GM19351 (cell line): ENCODE measurements at regions not wholly inside any gene's neighbourhood (a gene's known extent, or its start where the extent isn't known, plus 50 kb on each side); places are given as distances from the start of the nearest gene placed in this dataset.

Experiments used
- ATAC-seq: cut with Tn5 transposase; IDR thresholded peaks from one replicate; pipeline ENCODE4 v1.9.1; 2021; ENCODE audit warnings: mild to moderate bottlenecking, moderate library complexity; ENCODE audit not compliant: unreplicated experiment

DNA sequence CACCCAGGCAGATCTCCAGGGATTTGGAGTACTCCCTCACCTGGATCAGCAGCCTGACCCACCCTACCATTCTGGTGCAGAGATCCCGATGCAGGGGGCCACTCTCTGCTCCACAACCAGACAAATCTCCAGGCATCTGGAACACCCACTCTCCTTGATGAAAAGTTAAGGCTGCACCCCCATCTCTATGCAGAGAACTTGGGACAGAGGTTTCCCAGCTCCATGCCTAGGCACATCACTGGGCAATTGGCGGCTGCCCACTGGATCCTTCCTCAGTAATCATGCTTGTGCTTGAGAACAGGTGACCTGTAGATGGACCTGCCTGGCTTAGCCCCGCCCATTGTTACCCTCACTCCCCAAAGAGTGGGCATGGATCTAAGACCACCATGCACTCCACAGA, 624.9 kb downstream of the CBLN2 start:
- ATAC-seq = no peak

DNA sequence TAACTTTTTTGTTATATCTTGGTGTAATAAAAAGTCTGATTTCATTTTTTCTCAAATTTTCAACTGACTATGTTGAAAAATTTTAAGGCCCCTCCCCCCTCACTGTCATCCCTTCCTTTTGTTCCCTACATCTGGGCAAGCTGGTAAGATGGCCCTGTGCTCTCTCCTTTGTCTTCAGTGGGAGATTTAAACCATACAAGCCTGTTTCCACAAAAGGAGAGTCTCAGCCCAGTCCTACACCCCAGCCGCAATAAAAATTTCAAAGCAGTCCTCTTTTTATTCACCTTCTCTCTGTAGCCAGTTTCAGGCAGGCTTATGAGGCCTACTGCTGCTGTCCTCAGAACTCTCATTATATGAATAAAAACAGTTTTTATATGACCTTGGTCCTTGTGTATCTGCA, 630.5 kb downstream of the CBLN2 start:
- no peak for ATAC-seq

DNA sequence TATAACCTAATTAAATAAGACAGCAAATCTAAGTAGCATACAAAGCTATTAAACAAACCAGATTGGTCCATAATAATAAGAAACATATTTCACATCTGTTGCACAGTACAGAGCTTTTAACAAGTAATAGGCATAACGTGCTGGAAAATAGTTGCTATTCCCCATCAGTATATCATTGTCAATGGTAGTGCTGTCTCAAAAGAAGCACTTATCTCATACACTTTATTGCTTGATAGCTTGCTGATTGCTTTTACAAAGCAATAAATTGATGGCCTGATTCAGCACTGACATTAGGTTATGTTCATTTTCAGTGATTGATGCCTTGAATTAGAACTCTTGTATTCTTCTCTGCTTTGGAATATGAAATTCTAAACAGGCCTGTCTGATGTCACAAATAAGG, 641.7 kb downstream of the CBLN2 start:
- ATAC-seq = no peak

DNA sequence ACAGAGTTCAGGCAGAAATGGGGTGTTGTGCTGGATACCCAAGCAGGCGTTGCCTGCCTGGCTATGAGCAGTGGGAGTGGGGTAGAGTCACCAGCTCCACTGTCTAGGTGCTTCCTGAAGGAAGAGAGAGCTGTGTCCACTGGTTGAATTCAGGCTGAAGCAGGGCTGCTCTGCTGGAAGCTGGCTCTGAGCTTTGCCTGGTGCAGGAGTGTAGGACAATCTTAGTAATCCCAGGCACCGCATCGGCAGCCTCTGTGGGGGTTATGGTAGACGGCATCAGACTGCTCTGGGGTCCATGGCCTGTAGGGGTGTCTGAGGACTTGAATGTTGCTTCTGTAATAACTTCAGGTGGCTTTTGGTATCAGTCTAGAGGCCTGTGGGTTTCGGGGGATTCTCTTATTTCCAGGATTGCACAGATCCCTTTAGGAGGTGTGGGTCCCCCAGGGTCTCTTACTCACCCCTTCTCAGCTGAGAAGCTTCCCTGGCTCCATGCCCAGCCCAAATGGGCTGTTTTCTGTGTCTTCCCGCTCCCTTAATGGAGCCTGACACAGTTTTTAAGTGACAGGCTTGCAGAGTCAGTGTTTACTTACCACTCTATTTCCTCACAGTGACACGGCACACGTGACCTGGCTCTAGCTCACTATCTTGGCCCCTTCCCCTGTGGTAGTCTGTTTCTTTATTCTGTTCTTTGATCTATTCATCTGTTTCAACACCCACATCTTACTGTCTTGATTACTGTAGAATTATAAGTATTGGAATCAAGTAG, 644.3 kb downstream of the CBLN2 start:
- no peak for ATAC-seq

DNA sequence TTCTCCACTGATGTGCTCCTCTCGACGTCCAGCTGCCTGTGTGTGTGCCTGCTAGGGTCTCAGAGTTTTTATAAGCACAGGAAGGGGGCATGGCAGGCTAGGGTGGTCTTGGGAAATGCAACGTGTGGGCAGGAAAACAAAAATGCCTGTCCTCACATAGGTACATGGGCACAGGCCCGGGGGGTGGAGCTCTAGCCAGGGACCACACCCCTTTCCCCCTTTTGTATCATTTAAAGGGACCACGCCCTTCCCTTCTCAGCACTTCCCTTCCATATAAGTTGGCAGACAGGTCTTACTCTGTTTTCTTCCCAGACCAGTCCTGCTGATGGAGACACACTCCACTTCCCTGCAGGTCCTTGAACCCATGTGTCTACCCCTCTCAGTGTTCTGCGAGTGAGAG, 645.0 kb downstream of the CBLN2 start:
- no peak for ATAC-seq

DNA sequence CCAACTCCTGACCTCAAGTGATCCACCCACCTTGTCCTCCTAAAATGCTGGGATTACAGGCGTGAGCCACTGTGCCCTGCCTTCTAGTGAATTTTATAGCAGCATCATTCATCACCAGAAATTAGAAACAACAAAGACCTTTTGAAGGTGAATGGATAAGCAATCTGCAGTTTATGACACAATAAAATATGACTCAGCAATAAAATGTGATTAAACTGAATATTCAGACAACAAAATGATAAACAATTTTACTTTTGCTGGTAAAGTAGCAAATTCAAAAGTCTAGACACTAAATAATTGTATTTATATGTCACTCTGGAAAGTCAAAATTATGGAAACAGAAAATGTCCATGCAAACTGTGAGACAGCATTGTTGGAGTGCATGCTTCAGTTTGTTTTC, 656.6 kb downstream of the CBLN2 start:
- no peak for ATAC-seq

DNA sequence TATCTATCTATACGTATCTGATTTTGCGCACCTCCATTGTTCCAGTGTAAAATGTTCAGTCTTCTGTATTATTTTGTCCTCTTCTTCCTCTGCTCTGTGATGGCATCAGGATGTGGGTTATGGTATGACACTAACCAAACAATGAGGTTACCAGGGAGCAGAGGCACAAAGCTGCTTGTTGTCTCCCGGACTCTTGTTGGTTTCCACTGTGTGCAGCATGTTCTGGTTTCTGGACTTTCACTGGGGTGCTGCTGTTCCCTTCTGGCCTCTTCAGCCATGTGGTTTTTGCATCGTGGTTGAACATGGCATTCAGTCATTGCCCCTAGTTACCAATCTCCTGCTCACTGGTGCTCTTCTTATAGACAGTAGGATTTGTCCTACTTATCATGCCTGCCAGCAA, 665.9 kb downstream of the CBLN2 start:
- ATAC-seq = no peak

DNA sequence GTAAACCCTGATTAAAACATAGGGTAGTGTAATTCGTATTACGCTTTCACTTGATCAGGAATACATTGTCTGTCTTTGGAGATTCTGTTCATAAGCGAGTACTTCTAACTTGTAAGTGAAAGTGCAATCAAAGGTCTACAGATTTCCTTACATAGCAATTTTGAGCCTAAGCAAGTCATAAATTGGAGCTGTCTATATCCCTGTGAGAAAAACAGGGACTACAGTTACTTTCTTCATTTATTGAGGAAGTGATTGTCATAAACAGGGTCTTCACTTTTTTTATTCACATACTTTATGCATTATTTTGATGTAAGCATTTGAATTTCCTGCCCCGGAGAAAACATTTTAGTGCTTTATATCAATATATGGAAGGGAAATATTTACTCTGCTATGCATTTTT, 670.4 kb downstream of the CBLN2 start:
- no peak for ATAC-seq

DNA sequence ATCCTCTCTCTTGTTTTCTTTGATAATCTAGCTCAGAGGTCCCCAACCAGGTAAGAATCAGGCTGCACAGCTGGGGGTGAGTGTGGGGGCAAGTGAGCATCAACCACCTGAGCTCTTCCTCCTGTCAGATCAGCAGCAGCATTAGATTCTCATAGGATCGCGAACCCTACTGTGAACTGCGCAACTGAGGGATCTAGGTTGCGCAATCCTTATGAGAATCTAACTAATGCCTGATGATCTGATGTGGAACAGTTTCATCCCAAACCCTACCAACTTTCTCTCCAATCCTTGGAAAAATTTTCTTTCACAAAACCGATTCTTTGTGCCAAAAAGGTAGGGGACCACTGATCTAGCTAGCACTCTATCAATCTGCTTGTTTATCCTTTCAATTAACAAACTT, 678.3 kb downstream of the CBLN2 start:
- ATAC-seq = no peak

DNA sequence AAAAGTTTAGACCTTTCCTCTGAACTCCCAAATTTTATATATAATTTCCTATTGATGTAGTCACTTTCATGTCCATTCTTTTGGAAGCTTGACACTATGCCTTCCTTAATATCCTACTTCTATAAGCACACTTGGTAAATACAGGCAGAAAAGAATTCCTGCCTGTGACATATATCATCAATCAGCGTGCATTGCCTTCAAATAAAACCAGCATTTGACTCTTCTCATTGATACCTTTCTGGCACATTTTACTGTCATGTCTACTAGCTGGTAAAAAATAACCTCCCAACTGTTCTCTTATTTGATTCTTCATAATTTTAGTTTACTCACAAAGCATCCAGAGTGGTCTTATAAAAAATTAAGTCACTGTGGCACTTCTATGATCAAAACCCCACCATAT, 693.5 kb downstream of the CBLN2 start:
- ATAC-seq = no peak

DNA sequence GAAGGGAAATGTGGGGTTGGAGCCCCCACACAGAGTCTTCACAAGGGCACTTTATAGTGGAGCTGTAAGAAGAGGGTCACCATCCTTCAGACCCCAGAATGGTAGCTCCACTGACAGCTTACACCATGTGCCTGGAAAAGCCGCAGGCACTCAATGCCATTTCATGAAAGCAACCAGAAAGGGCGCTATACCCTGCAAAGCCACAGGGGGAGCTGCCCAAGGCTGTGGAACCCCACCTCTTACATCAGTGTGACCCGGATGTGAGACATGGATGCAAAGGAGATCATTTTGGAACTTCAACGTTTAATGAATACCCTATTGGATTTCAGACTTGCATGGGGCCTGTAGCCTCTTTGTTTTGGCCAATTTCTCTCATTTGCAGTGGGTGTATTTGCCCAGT, 694.7 kb downstream of the CBLN2 start:
- ATAC-seq = no peak

DNA sequence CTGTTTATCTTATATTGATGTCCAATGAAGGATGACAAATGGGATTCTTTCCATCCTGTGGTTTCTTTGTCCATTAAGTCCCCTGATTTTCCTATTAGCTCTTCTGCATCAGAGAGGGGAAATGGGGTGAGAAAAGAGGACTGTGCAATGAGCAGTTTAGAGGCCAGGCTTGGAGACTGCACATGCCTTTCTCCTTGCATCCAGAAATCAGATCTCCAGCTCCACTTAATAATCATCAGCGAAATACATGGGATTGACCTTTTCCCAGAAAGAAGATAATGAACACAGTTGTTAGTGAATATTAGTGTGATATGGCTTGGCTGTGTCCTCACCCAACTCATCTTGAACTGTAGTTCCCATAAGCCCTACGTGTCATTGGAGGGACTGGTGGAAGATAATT, 697.4 kb downstream of the CBLN2 start:
- ATAC-seq = no peak

DNA sequence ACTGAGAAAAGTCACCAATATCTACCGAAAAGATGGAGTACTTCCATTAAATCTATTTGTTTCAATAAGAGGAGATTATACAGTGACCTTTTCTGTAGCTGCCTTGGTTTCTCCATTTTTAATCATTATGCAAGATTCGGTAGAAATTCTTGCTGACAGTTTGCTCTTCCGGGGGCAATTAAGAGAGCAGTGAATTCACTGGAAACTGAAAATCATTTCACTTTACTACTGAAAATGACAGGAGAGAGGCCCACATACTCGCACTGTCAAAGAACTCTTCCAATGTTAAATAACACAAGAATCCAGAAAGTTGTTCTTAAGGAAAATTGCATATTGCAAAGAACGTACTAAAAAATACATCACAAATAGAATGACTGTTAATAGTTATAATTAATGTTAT, 699.3 kb downstream of the CBLN2 start:
- ATAC-seq = no peak

DNA sequence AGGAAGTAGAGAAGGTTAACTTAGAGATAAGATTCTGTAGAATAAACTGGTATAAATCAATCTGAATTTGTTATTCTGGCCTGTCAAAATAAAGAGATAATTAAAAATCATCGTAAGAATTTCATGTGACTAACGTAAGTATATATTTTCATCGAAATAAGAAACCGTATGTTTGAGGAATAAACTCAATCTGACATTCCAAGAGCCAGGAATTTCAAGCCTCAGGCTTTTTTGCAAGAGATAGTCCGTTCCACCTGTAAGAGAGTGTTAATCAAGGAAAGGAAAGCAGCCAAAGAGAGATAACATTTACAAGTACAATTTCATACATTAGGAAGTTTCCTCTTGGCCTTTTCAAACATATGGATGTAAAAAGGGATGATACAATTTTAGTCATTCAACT, 701.5 kb downstream of the CBLN2 start:
- no peak for ATAC-seq

DNA sequence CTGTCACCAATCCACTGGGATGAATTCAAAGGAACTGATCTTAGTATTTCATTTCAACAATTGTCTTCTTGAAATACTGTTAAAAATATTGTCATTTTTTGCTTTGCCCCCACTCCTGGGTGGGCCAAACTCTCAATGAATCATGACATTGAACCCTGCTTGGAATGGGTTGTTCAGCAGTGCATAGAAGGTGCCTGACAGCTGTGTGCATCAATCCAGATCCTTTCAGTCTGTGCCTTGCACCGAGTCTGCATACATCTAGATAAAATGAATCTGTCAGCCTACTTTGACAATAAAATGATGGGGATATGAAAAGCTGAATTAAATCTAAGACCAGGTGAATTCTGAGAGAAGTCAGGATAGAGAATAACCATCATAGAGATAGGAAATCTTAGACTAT, 706.6 kb downstream of the CBLN2 start:
- no peak for ATAC-seq

DNA sequence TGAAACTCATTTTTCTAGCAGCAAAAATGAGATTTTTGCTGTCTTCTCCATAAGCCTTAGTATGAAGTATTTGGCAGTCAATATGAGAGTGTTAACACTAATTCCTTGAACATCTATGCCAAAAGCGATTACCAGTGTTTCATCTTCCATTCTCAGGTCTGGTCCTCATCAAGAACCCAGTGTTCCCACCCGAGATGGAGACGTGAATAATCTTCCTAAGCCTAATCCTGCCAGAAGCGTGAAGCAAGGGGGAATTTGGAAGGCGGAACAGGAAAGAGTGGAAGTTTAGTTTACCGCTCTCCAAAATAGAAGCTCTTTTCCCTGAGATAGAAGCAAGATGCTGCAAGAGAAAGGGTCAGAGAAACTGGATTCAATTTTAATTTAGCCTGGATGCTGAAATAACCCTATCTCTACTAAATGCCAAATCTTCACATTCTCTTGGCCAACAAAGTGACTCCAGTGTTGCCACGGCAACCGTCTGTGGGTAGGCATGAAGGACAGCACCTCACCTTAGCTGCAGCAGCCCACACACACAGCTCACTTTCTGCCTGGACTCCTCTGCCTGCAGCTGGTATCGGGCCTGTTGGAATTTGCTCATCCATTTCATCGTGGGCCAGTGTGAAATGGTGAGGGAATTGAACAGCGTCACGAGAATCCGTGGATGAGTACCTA, 711.1 kb downstream of the CBLN2 start:
- no peak for ATAC-seq

DNA sequence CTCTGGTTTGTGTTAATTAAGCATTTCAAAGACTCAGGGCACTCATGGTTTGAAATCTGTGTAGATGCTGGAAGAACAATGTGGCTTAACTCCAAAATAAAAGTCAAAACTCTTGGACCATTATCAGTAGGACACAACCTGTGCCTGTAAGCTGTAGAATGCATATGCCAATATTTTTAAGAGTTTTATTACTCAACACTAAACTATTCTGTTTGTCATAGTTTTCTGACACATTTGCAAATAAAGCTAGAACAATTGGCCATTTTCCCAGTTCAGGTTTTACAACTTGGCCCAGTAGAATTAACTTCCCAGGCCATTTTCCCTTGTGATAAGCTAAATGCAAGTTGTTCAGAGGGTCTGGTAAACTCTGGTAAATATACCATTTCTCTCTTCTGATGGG, 713.1 kb downstream of the CBLN2 start:
- no peak for ATAC-seq

DNA sequence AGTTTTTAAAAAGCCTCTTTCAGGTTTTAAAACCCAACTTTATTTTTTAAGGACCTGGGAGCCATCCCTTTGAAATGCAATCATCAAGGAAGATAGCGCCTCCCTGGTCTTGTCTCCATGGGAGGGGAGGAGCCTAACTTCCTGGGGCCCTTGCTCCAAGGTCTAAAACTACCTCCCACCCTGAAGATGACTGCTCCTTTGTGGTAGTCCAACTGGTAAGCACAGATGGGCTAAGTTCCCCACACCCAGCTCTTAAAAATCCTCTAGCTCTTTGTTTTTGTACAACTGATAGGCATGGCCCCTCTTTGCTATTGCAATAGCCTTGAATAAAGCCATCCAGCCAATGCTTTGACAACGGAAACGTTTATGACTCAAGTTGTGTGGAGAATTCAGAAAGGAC, 716.8 kb downstream of the CBLN2 start:
- no peak for ATAC-seq

DNA sequence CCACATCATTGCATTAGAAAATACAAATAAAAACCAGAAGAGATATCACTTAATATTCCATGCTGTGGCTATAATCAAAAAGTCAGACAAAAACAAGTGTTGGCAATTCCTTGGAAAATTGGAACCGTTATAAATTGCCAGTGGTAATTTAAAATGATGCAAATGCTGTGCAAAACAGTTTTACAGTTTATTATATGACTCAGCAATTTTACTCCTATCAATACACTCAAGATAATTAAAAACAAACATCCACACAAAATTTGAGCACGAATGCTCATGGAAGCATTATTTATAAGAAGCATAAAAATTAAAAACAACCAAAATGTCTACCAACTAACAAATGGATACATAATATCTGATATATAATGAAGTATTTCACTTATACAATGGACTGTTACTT, 728.8 kb downstream of the CBLN2 start:
- no peak for ATAC-seq

DNA sequence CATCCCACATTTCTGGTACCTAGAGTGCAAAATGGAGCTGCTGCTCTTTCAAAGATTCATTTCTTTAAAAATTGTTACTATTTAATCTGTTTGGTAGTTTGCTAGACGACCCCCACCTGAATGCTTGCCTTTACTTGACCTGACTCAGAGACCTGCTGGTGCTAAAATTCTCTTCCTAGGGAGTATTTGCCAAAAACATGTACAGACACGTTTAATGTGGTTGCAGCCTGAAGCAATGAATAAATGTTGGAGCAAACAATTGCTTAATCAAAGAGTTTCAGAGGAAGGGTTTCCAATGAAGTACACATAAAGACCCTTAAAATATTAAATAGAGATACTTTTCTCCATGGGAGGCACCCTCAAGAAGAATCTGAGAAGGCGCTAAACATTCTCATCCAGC, 734.4 kb downstream of the CBLN2 start:
- no peak for ATAC-seq

DNA sequence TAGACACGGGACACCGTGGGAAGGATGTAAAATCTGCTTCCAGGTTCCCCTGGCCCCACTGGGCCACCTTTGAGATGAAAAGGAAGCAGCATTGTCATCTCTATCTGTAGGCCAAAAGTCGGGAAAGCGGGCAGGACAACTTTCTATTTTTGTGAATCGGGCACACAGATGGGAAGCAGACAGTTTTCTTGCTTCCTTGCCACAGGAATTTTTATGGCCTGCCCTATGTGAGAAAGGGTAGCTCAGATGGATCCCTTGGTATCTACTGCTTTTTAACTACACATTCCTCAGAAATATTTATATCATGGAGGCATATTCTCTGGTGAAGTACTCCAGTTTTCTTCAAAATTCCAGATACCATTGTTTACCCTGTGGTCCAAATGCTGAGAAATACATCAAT, 735.5 kb downstream of the CBLN2 start:
- no peak for ATAC-seq

DNA sequence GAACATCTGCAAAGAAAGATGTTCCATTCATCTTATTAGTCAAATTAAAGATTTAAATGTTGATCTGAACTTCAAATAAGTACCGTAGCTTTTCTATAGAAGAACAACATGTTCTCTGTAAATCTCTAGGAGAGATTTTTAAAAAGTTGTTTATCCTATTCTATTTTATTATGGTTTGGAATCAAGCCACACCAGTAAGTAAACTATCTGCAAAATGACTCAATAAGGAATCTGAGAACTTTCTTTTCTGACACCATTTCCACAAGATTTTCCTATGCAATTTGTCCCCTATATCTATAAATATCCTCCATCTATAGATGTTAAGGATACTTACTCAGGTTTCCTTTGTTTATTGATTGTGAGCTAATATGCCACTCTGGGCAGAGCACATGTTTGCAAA, 736.6 kb downstream of the CBLN2 start:
- no peak for ATAC-seq
